GM21528 (cell line): ENCODE measurements at regions not wholly inside any gene's neighbourhood (a gene's known extent, or its start where the extent isn't known, plus 50 kb on each side); places are given as distances from the start of the nearest gene placed in this dataset.

Experiments used
- ATAC-seq: cut with Tn5 transposase; IDR thresholded peaks from one replicate; pipeline ENCODE4 v1.9.1; 2021; ENCODE audit warnings: mild to moderate bottlenecking, moderate library complexity; ENCODE audit not compliant: unreplicated experiment, low FRiP score

DNA sequence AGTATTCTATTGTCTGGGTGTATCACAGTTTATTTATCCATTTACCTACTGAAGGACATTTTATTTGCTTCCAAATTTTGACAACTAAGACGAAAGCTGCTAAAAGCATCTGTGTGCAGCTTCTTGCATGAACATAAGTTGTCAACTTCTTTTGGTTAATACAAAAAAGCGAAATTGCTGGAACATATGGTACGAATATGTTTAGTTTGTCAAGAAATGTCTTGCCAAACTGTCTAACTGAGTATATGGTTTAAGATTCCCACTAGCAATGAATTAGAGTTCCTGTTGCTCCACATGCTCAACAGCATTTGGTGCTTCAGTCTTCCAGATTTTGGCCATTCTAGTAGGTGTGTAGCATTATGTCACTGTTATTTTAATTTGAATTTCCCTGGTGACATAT, 372.3 kb upstream of the NRXN1 start:
- no peak for ATAC-seq

DNA sequence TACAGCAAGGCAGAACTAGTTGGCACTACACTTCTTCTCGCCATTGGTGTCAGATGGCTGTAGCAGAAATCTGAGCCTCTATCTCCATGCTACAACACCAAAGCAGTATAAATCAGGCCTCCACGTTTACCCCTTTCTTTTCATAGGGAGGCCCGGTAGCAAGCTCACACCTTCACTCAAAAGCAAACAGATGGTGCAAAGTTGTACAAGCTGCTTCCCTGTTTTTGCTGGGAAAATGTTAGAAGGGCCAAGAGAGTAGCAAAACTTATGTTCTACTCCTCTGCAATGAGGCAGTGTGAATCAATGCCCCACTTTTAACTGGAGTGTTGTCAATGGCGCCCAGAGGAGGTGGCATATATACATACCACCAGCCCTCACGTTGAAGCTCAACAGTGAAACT, 369.6 kb upstream of the NRXN1 start:
- ATAC-seq = no peak

DNA sequence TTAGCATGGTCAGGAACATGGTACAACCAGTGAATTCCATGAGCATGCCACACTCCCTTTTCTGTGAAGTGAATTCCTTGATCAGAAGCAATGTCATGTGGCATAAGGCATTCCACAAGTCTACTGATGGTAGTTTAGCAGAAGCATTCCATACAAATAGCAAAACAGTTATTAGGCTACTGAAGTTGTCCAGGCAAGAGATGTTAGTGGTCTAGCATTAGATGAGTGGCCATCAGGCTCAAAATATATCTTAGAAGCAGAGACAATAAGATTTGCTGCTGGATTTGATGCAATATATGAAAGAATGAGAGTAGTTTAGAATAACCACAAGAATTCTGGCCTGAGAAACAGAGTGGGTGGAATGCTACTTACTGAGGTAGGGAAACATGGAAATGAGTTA, 355.3 kb upstream of the NRXN1 start:
- no peak for ATAC-seq

DNA sequence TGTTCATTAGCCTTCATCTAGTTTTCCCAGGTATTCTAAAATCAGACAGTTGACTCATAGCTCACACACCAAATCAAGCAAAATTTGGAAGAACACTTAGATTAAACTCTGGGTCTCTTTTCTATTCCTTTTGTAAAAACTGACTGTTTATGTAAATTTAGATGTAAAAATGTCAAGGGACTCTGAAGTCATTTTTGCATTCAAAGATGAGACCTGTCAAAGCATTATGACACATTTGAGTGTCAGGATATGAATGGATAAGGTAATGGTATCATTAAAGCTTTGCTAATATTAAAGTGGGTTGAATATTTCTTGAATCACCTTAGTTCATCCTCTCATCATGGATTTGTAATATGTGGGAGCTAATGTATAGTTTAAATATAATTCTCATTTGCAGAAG, 348.1 kb upstream of the NRXN1 start:
- no peak for ATAC-seq

DNA sequence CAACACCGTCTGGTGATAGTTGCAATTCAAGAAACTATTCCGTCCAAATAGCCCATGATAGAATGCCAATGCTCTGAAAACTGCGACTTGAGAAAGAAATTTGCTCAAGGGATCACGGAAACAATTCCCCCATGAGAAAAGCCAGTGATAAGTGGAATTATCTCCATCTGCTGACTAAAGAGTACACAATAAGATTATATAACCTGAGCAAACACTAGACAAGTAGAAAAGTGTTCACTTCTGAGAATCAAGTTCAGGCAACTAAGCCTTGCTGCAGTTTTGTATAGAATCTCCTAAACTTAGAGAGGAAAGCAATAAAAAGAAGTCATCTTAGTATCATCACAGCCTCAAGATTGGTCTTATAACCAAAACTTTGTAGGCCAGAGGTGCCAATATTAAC, 336.3 kb upstream of the NRXN1 start:
- no peak for ATAC-seq

DNA sequence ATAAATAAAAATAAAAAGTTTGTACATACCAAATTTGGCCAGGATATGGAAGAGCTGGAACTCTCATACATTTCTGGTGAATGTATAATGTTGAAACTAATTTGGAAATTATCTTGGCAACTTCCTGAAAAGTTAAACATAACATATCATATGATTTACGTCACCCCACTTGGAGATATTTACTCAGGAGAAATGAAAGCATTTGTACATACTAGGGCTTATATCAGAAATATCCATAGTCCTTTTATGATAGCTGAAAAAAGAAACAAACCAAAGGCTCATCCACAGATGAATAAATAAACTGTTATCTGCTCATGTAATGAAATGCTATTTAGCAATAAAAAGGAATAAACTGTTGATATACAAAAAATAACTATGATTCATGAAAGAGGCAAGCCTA, 318.2 kb upstream of the NRXN1 start:
- ATAC-seq = no peak

DNA sequence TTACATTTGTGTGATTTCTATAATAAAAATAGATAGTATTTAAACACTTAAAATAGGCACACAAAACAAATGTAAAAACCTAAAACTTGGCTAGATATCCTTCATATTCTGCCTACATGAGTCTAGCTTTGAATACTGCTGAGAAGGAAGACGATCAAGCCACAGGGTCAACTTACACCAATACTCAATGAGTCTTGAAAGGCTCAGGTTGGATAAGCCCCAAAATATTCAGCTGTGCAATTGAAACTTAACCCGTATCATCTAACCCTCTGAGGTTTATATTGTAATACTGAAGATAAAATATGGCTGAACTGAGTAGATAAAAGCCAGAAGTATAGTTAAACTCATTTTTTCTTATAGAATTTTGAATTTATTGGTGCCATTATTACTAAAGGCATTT, 313.0 kb upstream of the NRXN1 start:
- no peak for ATAC-seq

DNA sequence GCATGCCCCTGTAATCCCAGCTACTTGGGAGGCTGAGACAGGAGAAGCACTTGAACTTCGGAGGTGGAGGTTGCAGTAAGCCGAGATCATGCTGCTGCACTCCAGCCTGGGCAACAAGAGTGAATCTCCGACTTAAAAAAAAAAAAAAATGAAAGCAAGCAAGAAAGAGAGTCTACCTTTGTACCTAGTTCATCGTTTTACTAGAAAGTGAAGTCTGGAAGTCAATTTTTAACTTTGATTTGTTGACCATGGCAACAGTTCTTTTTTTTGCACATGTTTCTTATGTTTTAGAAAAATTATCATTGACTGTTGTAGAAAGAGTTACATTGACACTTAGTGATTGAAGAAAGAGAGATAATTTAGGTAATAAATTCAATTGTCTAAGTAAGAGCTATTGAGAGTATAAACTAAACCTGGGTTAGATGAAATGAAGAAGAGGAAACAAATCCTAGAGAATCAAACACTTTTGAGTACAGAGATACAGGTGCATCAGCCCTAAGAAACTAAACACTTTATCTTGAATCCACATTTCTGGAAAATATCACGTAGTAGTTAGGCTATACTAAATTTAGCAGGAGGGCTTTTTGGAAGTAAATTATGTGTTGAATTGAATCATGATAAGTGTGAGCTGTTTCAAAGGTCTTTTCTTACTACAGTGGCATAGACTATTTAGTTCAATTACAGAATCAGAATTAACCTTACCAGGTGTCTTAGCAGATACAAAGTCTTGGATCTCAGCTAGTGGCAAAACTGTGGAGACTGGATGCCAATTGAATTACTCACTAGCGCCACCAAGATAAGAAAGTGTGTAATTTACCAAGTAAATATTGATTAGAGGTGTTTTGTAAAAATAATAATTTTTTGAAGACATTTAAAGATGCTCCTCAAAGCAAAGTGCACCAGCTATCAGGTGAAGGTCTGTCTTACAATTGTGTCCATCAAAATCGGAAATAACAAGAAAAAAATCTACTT, 303.4 kb upstream of the NRXN1 start:
- ATAC-seq = no peak

DNA sequence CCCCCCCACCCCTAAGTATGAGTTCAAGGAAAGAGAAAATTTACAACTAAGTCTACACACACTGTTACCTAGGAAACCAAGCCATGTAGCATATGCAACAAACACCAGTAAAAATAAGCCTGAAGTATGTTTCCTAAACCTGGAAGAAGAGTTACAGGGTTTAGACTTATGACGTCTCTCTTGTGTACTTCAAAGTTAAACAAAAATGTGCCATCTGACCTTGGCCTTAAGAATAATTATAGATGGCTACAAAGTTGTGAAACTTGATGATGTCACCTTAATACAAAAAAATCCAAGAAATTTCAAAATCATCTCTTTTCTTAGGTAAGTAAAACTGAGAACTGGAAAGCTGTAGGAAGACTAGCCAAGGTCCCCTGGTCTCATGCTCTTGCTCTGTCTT, 297.6 kb upstream of the NRXN1 start:
- no peak for ATAC-seq

DNA sequence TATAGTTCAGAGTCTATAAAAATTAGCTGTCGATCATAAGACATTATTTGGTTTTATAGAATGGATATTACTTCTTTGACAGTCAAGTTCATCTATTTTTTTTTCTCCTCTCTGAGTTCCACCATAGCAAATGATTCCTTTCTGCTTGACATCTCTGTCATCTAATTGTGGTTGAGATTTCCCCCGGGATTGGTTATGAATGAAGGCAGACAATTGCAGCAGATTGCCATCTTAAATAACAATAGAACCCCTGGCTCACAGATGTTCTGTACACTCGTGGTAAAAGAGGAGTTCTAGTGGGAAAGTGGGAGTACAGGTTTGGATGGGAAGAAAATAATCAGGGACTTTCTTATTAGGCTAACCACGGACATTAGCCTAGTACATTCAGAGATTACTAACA, 292.1 kb upstream of the NRXN1 start:
- no peak for ATAC-seq

DNA sequence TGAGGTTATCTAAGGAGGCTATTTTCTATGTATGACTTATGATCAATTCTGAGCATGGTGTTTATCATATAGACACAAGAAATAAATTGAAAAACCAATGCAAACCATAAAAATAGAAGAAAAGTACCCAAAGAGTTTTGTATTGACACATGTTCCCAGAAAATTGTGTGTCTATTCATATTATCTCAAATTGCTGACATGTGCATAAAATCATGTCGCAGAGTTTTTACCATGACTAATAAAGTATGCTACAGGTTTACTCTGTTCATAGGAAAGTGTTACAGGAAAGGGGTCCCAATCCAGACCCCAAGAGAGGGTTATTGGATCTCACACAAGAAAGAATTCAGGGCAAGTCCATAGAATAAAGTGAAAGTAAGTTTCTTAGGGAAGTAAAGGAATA, 290.7 kb upstream of the NRXN1 start:
- ATAC-seq = no peak

DNA sequence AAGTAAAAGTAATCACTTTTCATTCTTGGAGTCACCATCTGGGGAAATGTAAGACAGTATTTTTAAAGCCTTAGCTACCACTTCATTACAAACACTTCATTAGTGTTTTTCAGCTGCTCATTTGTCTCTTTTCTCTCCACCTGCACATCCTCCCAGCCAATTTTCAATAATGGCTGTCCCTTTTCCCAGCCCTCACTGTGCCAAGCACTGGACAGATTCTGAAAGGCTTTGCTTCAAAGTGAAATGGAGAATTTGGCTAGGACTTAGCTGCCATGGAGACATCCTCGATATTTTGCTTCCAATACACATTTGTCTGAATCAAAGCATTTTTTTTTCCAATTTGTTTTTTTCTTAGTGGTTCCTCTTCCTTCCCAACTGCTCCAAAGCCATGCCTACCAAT, 272.4 kb upstream of the NRXN1 start:
- ATAC-seq = no peak

DNA sequence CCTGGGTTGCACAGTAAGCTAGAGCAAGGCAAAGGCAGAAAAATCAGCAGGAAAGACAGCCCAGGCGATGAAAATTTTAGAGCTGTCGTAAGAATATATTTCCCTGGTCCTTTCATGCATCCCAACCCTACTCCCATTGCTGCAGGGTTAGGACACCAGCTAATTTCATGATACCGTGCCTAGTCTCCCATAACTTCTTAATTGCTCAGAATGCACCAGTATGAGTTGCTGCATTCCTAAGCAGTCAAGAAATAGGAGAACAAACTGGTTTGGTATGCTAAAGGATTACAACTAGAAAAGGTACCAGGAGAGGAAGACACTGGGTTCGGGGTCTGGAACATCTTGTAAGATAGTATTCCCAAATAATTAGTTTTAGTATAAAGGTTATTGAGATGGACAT, 269.4 kb upstream of the NRXN1 start:
- ATAC-seq = no peak

DNA sequence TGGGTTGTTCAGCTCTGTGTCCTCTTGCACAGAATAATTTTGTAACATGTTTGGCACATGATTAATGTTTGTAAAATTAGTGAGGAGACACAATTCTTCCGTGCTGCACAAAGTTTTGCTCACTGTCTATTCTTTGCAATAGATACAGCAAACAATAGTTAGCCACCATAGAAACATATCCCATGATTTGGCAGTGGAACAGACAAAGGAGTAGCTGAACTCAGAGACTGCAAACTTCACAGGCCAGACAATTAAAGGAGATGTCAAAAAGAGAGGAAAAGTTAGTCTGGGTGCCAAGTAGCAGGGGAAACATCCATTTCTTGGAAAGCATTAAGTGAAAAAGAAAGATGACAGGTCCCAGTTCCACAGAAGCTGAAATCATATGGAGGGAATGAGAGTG, 267.4 kb upstream of the NRXN1 start:
- ATAC-seq = no peak

DNA sequence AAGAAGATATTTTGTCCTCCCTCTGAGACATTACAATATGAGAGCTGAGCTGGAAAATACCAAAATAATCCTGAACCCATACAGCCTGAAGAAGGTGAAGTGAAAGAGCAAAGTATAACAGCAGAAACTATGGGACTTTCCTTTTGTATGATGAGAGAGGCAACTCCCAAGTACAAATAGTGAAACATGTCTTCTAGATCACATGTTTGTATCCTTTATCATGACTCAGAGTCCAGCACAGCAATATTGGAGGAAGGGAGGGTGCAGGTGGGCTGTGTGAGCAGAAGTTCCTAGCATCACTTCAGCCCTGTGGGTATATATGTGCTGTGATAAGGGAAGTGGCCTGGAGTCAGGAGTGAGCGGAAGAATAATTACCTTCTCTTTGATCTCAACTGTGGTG, 265.6 kb upstream of the NRXN1 start:
- ATAC-seq = no peak

DNA sequence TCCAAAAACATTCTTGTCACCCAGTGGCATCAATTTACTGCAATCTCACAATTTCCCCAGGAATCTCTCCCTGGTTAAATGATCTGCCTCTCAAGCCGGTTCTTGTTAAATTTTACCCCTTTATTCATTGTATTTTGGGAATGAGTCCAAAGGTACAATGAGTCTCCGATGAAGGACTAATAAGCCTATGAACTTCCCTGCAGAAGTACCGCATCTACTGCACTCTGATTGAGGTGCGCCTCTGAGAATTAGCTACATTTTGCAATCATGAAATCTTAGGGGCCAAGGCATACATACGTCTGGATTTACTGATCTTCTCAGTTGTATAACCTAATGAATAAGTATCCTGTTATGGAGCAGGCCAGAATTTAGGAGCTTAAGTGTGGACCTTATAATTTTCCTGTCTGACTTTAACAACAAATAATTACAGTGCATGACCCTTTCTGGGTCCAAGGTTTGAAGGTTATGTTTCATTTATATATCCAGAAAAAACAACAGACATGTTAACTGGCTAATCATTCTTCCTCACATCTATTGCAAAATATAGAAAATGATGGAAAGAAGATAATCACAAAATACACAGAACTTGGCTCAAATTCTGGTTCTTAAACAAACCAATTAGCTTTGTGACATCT, 261.8 kb upstream of the NRXN1 start:
- ATAC-seq = no peak

DNA sequence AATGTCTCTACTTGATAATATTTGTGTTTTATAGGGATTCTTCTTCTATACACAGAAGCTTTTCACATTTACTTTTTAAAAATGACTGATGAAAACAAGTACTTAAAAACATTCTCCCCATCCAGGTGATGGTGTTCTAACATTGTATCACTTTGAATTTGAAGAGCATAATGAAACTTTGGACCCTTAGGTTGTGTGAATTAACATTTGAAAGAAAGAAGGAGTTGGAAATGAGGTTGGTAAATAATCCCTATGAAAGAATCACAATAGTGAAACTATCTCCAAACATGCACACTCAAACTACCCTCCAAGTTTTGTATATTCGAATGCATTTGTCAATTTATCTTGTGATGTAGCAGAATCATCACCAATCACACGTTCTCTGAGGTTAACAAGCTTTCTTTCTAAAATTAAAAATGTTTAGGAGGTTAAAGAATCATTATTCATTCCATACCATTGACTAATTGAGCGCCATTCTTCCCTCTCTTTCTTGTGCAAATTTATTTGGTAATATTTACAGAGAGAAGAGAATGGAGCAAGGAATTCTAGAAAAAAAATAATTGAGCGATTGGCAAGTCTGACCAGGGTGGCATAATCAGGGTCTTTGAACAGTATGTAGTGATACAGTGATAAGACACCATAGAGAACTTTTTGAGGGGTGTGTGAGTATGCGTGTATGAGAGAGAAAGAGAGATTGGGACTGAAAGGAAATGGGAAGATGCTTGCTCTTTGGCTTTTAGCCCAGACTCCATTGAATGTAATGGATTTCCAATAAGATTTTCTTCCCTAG, 260.0 kb upstream of the NRXN1 start:
- ATAC-seq = no peak

DNA sequence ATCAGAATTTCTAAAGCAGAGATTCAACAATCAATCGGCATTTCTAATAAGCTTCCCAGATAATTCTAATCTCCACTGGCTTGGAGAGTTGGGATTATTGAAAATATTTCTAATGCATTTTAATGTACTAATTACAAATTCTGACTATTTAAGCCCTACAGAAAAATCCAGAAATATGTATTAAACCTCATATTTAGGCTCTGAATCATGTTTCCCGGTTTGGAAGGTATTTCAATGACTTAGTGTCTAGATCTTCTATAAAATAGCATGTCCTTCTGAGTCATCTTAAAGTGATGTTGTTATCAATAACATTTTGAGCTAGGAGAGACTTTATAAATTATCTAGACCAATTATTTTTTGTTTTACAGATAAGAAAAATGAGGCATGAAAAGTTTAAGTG, 258.8 kb upstream of the NRXN1 start:
- no peak for ATAC-seq

DNA sequence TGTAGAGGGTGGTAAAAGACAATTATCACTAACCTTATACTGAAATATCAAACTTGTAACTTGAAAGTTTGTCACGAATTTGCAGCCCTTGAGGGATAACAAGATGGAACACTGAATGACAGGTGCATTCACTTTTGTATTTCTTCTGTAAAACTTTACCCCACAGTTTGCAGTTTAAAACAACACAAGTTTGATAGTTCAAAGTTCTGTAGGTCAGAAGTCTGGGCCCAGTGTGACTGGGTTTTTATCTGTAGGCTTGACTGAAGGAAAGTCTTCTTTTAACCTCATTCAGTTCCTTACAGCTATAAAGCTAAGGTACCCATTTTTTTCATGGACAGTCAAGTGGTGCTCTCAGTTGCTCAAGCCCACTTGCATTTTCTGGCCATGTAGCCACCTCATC, 257.1 kb upstream of the NRXN1 start:
- no peak for ATAC-seq

DNA sequence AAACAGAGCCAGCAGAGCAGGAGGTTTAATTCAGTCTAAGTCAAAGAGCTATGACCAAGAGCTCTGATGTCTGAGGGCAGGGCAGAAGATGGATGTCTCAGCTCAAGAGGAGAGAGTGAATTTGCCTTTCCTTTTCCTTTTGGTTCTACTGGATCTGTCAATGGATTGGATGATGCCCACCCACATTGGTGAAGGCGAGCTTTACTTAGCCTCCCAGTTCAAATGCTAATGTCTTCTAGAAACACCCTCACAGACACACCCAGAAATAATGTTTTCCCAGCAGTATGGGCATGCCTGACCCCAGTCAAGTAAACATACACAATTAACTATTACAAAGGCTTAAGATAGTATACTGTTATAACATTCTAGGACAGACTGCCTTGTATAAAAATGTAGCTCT, 236.3 kb upstream of the NRXN1 start:
- ATAC-seq = no peak

DNA sequence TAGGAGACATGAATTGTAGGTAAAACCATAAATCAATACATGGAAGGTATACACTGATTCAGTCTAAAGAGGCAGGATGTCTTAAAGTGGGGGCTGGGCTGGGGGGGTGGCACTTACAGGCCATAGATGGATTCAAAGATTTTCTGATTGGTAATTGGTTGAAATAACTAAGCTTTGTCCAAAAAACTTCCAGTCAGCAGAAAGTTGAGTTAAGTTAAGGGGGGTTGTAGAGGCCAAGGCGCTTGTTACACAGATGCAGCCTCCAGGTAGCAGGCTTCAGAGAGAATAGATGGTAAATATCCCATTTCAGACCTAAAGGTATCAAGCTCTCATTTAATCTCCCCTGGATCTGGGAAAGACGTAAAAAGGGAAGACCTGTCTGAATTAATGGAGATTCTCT, 233.6 kb upstream of the NRXN1 start:
- ATAC-seq = no peak
